ENCODE measurements at regions not wholly inside any gene's neighbourhood (a gene's known extent, or its start where the extent isn't known, plus 50 kb on each side); places are given as distances from the start of the nearest gene placed in this dataset.

DNA sequence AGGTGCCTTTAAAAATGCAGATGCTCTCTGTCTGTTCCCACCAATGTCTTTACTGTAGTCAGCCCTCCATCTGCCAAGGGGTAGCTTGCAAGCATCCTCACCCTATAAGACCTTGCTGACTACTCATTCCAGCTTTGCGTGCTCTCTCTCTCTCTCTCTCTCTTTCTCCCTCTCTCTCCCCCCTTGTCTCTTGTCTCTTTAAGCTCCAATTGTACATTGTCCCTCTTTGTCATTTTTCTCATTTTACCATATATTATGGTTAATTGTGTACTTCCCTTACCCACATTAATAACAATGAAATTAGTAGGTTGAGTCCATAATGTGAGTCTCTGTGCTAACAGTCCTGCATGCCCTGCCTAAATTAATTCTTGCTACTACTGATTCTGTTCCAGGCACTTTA, 350.2 kb upstream of the CDH4 start:
- DNase-seq (ENCODE audit: low spot score): no peak

DNA sequence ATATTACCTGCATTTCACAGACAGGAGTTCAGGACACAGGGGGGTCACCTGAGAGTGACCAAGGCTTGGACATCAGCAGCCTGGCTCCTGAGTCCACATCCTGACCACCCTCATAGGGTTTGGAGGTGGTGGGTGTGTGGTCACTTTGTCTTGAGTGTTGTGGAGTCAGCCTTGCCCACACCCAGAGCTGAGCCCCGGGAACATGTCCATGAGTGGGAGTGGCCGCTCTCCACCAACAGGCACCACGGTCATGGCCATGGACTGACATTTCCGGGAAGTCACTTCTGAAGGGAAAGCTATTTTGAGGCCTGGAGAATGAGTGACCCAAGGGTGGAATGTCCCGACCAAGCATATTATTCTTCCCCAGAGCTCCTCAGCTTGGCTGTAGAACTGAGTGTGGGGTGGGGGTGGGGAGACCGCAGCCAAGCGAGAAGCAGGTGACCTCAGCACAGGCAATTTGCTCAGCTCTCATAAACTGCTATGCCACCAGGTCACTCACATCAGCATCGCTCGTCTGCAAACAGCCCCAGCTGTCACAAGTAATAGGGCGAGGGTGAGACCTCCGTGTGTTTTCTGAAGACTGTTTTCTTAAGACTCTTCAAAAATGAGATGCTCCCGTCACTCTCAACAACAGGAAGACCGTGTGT, 348.6 kb upstream of the CDH4 start:
- no peak for DNase-seq (ENCODE audit: low spot score)

DNA sequence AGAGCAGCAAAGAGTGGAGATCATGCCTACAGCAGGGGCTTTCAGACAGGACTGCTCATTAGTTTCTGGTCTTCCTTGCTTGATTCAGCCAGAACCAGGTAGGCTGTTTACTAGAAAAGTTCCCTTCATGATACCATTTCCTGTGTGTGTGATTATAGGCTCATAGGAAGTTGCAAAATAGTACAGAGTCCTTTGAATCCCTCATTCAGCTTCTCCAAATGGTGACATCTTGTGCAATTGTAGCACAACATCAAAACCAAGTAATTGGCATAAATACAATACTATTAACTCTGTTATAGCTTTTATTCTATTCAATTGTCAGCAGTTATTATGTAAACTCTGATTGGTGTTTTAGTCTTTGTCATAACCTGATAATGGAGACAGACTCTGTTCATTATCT, 347.3 kb upstream of the CDH4 start:
- no peak for DNase-seq (ENCODE audit: low spot score)

DNA sequence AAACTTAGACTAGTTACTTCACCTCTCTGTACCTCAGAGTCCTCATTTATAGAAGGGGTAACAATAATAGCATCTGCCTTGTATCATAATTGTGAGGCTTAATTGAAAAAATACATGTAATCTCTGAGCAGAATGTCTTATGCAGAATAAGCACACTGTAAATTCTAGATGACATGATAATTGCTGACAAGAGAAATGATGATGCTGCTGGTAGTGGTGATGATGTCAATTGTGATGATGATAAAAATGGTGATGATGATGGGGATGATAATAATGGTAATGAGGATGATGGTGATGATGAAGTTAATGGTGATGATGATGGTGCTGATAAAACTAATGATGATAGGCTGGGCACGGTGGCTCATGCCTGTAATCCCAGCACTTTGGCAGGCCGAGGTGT, 346.1 kb upstream of the CDH4 start:
- no peak for DNase-seq (ENCODE audit: low spot score)

GRCh38 chr20:60906555-60906954, 345.5 kb upstream of the CDH4 start:
- no peak for DNase-seq (ENCODE audit: low spot score)

DNA sequence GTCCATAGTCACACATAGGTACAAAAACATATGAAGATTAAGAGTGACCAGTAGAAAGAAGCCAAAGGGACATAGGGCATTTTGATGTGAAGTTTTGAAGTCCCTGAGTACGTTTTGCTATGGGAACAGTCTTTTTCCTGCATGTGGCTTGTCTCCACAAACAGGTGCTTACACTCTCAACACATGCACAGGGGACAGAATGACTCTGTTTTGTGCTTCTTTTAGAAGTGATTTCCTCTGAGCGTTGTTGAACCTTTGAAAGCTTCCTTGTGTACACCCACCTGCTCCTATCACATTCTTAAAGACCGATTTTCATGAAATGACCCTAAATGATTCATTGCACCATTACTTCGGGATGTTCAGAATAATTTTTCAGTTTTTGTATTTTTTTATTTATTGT, 338.8 kb upstream of the CDH4 start:
- no peak for DNase-seq (ENCODE audit: low spot score)

DNA sequence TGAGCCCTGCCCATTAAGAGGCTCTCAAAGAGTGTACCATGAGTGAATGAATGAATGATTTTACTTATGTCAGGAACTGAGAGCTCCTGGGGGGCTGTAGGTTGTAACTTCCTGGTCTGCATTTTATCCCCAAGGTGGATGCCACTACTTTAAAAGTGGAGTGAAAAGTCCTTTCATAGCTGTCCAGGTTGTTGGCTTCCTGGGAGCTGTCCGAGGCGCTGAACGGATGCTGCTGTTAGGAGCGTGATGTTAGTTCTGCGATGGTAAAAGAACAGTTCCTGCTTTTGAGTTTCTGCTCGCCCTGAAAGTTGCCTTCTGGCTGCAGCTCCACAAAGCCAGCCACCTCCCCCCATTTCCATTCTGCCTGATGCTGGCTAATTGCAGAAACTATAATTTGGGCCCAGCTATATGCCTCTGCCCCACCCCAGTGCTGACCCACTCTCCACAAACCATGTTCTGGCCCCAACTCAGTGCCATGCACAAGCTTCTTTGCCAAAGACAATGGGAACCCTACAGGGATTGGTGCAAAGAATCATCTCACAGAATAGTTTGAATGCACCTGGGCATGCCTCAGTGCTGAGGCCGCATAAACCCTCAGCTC, 330.9 kb upstream of the CDH4 start:
- no peak for DNase-seq (ENCODE audit: low spot score)

- DNase-seq (ENCODE audit: low spot score): no peak
These were observed 325.2 kb upstream of the CDH4 start for GRCh38 chr20:60926831-60927230.

DNA sequence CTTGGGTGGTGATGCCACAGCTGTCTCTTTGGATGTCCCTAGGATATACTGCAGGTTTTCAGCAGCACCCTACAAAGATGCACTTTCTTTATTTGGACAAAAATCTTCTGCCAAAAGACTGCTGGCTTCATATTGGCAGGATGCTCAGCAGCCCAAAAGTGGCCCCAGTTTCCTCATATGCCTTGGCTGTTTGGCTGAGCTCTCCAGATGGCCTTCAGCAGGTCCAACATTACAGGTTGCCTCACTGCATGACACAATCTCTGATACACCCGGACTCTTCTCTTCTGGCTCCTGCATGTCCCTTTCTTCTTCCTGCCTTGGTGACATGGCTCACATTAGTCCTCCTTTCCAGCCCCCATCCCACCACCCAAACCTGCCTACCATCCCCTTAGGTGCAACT, 323.7 kb upstream of the CDH4 start:
- no peak for DNase-seq (ENCODE audit: low spot score)

DNA sequence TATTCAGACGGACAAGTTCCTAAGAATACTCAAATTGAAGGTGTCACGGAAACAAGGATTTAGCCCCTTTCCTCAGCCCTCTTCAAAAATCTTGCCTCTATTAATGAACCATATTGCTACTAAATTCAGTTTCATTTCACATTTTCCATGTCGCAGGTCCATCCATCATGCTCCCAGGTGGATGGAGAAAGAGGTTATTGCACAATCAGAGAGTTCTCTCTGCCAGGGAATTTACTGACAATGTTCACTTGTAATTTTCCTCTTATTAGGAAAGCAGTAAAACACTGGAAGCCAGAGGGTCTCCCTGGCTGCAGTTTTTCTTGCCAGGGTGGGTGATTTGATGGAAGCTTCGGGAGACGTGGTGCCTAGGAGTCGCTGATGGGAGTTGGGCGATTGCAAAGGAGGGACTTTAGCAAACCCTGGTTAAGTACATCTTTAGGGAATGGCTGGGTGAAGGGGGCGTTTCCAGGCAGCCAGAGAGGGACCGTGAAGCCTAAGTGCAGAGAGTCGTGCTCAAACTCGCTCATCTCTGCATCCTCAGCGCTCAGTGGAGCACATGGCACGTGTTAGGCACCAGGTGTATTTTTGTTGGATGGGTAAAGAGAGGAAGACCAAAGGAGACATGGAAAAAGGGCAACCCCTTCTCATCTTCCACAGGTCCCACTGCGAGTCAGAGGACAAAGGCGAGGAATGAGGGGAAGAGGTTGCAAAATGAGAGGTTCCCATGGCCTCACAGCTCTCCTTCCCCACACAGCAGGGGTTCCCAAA, 321.9 kb upstream of the CDH4 start:
- DNase-seq (ENCODE audit: low spot score): no peak

GRCh38 chr20:60931696-60932095, 320.4 kb upstream of the CDH4 start:
- DNase-seq (ENCODE audit: low spot score): no peak

GRCh38 chr20:60934724-60935123, 317.3 kb upstream of the CDH4 start:
- DNase-seq (ENCODE audit: low spot score): no peak

DNA sequence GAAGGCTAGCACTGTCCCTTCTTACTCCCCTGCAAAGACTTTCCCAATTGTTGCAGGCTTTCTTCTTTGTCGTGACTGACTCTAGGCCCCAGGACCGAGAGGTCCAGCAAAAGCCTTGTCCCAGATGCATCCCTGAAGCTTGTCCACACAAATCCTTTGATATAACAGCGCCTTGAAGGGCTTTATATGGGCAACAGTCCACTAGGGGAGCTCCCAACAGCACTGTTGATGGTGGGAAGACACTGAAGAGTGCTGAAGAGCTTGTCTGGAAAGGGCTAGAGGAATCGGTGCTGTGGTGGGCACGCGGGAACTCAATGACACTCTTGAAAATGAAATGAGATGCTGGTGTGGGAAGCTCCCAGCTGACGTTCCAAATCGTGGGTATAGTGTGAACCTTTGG, 316.1 kb upstream of the CDH4 start:
- no peak for DNase-seq (ENCODE audit: low spot score)

DNA sequence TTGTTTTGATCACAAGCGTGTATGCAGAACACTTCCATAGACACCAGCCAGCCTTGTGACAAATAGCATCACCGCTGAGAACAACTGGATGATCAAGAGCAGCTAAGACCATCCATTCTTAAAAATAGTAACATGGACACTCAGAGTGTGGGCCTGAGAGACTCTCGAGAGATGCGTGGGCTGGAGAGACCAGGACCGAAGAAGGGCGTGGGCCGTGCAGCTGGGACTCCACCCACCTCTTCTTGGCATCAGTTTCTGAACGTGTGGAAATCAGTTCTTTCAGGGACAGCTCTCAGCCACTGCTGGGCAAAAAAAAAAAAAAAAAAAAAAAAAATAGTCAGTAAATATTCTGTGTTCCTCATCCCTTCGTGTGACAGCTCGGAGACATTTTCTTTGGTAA, 314.5 kb upstream of the CDH4 start:
- no peak for DNase-seq (ENCODE audit: low spot score)

- no peak for DNase-seq (ENCODE audit: low spot score)
These were observed 310.7 kb upstream of the CDH4 start for GRCh38 chr20:60941379-60941778.

DNA sequence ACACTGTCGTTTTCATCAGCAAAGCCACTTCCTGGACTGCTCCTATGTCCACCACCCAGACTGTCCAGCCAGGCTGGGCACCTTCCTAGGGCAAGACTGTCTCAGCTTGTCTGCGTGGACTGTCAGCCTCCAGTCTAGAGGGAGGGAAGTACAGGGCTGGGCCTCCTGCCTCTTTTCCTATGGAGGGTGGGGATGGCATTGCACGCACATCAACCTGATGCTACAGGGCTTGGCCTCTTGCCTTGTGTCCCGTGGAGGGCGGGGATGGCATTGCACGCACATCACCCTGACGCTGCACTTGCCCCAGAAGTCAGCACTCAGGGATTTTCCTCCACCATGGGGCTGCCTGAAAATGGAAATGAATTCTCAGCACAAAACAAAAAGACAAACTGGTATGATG, 304.2 kb upstream of the CDH4 start:
- no peak for DNase-seq (ENCODE audit: low spot score)

- no peak for DNase-seq (ENCODE audit: low spot score)
These were observed 303.8 kb upstream of the CDH4 start for GRCh38 chr20:60948224-60948623.

- no peak for DNase-seq (ENCODE audit: low spot score)
These were observed 301.5 kb upstream of the CDH4 start for GRCh38 chr20:60950561-60950960.

DNA sequence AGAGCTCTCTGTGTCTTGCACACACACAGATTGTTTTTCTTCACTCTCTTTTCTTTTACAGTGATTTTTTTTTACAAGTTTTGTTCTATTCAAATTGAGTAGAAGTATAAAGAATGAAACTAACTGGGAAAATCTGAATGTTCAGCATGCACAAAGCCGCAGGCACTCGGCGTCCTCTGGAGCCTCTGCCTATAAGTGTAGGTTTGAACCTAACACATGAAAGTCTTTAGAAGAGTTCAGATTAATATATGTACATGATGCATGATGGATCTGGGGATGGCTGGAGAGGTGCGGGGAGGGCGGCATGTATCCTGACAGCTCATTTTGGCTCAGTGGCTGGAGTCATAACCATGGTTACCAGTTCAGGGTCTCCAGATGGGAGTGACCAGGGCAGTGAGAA, 301.1 kb upstream of the CDH4 start:
- no peak for DNase-seq (ENCODE audit: low spot score)

- DNase-seq (ENCODE audit: low spot score): no peak
These were observed 299.2 kb upstream of the CDH4 start for GRCh38 chr20:60952861-60953260.

DNA sequence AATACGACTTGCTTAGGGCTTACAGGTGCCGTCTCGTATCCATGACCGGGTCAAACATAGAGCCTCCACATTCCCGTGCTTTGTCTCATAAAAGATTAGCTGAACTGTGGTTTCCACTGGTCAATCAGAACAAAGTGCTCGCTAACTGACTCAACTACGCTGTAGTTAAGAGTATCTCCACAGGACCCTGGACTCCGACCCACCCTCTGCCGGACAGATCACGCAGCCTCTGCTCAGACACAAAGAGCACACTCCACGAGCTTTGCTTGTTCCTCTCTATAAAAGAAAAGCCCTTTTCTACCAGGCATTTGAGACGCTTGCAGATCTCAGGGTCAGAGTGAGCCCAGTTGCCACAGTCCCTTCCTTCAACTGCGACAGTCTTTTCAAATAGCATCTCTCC, 298.7 kb upstream of the CDH4 start:
- DNase-seq (ENCODE audit: low spot score): no peak

- DNase-seq (ENCODE audit: low spot score): no peak
These were observed 296.4 kb upstream of the CDH4 start for GRCh38 chr20:60955706-60956105.

DNA sequence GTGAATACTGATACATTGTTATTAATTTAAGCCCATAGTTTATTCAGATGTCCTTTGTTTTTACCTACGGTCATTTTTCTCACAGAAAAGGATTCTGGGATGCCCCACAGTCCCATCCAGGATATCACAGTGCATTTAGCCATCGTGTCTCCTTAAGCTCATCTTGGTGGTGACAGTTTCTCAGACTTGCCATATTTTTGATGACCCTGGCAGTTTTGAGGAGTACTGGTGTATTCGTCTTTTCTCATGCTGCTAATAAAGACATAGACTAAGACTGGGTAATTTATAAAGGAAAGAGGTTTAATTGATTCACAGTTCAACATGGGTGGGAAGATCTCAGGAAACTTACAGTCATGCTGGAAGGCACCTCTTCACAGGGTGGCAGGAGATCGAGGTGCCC, 295.9 kb upstream of the CDH4 start:
- DNase-seq (ENCODE audit: low spot score): no peak

DNA sequence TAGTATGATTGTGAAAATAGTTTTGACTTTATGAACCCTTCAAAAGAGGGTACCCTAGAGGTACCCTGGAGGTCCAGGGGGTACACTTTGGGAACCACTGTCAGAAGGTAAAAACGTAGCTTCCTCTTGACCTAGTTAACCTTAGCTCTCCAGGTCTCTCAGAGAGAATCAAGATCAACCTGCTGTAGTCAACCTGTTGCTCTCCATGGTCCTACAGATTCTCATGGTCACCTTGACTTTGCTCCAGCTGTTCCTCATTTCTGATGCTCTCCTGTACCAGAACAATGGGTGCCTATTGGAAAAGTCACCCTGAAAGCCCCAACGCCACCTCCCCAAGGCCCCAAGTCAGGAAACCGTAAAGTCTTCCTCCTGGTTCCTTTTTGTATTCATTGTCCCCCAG, 294.4 kb upstream of the CDH4 start:
- DNase-seq (ENCODE audit: low spot score): no peak

Data from hepatic stellate cell (primary cell).